GM19455 (cell line): ENCODE measurements at regions not wholly inside any gene's neighbourhood (a gene's known extent, or its start where the extent isn't known, plus 50 kb on each side); places are given as distances from the start of the nearest gene placed in this dataset.

Source experiments
- ATAC-seq: cut with Tn5 transposase; IDR thresholded peaks from one replicate; pipeline ENCODE4 v1.9.1; 2021; ENCODE audit not compliant: unreplicated experiment

DNA sequence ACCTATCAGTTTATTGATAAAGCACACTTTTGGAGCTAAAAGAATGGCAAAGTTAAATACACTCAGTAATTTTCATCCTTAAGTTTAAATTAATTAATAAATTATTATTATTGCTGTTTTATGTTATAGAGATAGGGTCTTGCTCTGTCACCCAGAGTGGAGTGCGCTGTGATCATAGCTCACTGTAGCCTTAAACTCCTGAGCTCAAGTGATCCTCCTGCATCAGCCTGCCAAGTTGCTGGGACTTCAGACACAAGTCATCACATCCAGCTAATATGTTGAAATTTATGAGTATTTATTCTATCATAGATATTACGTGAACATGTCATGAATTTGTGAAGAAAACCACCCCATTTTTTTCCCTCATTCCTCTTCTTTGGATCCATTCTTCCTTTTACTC lies 64.2 kb downstream of the GJA1 start:
- ATAC-seq = no peak

DNA sequence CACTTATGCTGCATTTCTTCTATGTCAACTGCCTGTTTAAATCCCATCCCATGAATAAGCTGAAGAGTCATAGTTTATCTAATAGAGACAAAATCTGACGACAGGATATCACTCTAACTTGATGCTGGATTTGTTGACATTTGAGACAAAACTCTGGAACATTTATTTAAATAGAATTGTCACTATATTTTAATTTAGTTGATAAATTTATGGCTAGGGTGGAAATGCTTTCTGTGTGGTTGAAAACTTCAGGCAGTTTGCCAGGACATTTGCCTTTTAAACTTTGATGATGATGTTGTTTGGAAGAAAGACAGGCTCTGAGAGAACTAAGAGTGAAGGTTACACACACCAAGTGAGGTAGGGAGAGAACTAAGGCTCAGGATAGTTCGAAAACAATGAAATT lies 68.1 kb downstream of the GJA1 start:
- ATAC-seq = no peak

DNA sequence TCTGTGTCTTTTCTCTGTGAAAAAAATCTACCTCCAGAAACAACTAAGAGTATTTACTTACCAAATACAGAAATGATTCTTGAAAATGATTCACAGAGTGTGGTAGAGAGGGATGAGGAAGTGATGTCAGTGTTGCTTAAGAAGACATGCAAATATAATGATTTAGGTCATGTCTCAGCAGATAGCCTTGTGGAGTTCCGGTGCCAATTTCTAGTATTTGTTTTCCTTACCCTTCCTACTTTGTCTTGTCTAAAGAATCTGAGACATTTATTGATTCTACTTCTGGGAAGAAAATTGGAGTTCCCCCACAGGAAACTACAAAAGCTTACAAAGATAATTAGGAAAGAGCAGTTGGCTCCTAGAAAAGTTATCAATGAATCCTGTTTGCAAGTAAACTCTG lies 68.8 kb downstream of the GJA1 start:
- ATAC-seq = no peak

DNA sequence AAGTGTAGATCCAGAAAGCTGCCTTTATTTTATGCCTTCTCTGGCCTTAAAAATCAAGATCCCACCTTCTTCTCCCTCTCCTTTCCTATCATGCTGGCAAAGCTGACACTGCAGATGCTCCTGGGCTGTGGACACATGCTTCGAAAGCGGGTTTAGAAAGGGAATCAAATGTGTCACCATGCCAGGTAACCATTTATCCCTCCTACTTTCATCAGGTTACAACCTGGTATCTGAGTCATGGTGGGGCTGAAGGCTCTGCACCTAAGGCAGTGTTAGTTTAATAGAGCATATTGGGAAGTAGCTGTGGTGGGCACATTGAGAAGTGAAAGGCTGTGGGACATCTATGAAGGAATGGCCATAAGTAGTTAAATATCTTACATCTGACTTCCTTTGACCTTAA lies 69.8 kb downstream of the GJA1 start:
- ATAC-seq = no peak

DNA sequence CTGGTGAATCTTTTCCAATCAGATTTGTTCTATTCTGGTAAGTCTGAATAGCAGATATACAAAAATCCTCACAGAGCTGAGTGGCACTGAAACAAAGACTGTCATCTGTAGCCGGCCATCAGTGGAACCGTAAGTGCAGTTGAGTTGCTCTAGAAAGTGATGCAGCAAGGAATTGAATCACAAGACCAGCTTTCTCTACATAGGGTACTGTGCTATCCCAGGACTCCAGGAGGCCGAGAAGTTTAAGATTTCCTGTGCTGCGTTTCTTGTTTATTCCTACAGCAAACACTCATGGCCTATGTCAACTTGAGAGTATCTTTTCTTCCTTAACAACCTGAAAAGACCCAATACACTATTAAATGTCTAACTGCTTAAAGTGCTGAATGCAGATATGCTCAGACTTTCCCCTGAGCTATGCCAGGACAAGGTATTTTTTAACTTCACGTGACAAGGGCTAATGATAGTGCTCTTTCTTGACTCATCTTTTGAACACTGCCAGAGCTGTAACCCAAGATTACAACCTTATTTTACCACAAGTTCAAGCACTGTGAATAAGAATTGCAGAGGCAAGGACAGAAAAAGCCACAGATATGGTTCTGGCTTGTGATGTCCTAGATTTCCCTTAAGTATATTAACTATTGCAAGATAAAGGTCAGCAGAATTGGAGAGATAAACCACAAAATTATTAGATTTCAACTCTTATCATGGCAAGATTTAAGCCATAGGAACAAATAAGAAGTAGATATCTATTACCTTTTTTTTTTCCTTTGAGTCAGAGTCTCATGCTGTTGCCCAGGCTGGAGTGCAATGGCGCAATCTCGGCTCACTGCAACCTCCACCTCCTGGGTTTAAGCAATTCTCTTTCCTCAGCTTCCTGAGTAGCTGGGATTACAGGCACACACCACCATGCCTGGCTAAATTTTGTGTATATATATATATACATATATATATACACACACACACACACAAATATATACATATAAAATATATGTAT lies 71.6 kb downstream of the GJA1 start:
- ATAC-seq = no peak

DNA sequence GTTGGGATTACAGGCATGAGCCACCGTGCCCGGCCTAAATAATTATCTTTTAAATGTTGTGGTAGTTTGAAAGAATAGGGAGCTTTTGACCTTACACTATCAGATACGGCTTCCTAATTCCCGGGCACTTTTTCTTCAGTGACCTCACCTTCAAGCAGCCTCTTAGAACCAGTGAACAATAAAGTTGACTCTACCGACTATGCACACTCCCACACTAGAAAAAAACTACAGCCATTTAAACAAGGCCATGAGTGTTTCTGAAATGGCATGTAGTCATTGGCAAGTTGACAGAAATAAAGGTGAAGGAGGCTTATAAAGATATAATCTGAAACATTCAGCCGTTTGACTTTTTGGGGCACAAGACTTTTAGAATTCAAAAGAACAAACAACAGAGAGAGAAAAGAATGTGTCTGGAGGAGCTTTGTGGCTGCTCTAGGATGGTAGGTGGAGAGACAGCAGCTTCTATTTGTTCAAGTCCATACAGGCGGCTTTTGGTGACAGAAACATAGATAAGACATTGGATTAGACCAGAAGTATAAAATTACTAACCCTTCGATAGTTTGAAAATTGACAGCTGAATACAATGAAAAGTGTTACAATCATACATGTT lies 75.2 kb downstream of the GJA1 start:
- no peak for ATAC-seq

DNA sequence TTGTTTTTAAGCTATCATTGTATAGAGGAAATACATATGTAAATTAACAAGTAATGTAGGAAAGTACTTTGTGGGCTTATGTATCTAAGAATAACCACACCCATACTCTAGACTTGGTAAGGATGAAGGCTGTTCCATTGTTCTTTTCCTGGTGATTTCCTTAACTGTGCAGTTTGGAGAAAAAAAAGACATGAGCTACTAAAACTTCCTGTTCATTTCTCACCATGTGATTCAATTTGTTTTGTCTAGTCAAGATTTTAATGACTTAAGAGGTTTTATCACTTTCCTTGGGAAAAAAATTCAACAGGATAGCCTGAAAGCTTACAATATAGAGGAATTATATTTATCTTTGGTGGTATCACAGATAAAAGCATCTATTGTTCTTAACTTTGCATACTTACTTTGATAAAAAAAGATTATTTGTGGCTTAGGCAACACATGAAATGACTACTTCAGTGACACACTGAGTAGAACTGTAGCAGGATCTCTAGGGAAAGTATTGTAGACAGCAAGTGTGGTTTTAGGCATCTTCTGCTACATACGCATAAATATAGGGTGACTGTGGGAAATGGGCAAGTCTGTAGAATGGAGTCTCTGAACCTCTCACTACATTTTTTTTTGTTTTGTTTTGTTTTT lies 80.3 kb downstream of the GJA1 start:
- no peak for ATAC-seq

DNA sequence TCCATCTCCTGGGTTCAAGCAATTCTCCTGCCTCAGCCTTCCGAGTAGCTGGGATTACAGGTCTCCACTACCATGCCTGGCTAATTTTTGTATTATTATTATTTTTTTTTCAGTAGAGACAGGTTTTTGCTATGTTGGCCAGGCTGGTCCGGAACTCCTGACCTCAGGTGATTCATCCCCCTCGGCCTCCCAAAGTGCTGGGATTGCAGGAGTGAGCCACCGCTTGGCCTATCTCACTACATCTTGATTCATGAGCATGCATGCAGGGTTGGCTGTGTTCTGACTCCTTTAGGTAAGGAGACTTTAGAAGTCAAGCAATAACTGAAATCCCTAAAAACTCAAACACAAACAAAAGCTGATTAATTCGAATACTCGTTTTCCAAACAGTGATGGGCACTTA lies 80.9 kb downstream of the GJA1 start:
- no peak for ATAC-seq

DNA sequence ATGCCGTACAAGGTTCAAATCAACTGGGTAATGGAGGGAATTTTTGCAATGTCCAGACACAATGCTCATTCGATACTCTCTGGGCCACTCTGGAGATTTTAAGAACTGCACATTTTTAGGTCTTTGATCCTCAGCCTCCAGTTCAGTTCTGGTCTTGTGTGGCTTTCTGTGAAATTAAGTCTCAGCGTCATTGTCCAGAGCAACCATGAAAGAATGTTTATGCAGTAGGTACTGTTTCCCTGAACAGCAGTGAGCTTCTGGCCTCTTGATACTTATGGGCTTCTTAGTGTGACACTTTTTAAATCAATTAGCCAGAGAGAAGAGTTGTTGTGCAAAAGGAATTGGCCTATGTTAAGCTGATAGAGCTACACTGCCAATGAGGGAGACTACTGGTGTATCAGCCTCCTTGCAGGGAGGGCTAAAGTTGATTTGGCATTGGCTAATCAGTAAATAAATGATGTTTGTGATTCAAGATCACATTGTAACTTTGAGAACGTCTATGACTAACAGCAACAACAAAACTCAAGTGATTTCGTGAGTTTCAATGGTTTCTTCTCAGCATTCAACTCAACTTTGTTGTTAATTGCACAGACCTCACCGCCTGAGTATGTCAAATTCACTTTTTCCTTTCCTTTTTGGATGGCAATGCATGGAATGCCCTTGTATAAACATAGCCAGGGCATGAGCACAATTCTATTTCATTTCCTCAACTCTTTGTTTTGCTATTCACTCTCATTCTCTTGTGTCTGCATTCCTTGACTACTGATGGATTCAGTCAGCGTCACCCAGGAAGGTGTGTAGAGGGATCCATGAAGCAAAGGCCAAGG lies 85.1 kb downstream of the GJA1 start:
- no peak for ATAC-seq

DNA sequence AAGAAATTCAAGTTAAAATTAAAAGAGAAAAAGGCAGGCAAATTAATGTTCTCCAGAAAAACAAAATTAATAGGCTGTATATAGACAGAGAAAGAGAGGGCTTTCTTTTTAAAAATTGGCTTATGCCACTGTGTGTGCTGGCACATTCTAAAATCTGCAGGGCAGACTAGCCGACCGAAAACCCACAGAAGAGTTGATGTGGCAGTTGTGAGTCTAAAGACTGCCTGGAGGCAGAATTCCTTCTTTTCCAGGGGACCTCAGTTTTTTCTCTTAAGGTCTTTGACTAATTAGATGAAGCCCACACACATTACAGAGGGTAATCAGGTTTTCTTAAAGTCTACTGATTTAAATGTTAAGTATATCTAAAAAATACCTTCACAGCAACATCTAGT lies 85.7 kb downstream of the GJA1 start:
- no peak for ATAC-seq

DNA sequence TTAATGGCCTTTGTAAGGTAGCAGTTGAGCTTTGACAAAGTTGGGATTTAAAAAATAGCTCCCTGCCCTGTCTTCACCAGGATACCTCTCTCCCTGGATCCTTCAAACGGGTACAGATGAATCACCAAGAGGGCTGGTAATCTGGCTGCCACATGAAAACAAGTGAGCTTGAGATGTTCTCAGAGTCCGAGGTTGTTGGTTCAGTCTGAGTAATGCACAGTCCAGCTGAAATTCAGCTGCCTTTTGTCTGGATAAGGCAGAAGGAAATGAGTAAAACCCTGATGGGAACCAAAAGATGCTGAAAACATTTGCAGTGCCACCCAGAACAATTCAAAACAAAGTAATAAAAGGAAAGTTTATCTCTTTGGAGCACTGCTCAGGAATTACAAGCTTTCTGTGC lies 86.8 kb downstream of the GJA1 start:
- ATAC-seq = no peak

DNA sequence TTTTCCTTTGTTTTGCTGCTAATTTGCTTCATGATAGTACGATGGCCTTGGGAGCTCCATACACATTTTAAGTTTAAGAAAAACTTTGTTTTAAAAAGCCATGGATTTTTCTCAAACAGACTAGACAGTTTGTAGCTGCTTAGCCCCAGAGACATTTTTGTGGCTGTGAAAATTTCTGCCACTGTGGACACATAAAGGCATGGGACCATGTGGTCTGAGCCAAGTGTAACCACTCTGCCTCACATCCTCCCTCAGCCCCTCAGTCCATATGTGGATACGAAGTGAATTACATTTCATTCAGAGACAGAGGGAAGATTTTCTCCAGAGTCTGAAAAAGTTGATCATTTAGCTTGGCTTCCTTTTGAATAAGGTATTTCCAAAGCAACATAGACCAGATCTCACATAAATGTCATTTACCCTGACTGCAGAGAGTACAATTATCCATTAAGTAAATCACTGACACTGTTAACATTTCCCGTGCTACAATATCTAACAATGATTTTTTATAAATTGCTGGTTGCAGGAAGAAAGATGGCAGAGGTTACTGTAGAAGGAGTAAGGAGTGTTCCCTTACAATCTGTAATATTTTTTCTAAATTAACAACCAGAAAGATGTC lies 87.4 kb downstream of the GJA1 start:
- ATAC-seq = no peak

DNA sequence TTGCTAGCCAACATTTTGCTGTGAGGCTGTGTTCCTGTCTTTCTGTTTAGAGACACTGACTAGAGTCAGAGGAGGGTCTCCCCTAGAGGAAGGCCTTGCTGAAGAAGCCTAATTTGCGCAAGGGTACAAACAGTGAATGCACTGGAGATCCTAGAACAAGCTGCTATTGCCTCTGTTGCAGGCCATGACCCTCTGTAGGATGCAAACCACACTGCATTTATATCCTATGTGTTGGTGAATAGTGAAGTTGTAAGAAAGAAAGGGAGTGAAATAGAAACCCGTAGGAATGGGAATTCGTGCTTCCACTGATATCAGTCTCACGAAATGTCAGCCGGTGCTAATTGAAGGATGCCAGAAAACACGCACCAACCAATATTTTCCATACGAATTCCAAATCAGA lies 88.2 kb downstream of the GJA1 start:
- no peak for ATAC-seq

DNA sequence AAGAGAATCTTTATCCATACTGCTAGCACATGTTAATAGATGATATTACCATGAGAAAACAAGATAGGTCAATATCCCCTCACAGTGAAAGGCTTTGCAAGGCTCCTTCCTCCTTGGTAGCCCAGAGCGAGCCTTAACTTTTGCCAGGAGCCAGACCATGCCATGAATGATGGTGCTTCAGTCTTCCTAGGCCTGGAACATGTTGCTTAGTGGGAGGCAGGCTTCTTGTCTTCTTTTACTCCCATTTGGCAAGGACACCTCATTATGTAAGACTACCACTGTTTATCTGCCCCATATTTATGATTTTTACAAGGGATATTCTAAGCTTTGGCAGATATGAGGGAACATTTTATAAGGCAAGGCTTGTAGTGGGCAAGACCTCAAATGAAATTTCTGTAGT lies 90.8 kb downstream of the GJA1 start:
- ATAC-seq = no peak

DNA sequence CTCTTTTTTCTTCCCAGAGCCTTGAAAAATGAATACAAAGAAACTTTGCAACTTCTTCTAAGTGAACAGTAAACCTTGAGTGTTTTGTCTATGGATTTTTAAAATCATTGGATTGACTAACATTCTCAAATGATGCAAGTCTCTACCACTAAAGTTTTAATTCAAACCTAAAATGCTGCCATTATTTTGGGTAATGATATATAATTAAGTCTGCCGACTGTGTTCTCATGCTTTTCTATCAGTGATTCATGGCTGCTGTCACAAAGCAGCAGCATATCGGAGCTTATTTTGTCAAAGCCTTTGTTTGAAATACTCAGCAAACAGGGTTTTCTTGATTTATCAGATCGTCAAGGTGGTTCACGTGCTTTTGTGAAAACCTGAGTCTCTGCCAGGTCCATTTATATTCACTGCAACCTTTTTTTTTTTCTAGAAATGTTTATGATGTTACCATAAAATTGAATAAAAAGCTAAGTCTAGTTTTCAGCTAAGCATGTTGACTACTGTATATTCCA lies 96.3 kb downstream of the GJA1 start:
- no peak for ATAC-seq

DNA sequence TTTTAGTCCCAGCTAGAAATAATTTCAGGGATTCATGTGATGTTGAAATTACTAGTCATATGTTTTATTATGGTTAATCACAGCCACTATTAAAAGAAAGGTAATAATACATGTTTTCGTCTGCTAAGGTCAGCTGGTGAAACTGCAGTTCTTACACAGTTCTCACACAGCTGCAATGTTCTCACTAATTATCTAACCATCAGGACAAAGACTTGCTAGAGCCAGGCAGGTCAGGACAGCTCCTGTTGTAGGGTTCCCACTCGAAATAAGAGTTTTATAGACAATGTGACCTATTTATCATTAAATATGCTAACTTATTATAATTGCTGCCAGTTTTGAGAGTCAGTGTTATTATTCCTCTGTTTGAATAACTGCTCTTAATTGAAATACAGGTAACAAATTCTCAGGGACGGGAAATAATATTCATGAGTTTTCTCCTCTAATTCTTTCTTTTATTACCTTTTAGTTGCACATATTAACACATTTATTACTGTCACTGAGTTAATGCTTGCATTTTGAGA lies 97.9 kb downstream of the GJA1 start:
- ATAC-seq = no peak

DNA sequence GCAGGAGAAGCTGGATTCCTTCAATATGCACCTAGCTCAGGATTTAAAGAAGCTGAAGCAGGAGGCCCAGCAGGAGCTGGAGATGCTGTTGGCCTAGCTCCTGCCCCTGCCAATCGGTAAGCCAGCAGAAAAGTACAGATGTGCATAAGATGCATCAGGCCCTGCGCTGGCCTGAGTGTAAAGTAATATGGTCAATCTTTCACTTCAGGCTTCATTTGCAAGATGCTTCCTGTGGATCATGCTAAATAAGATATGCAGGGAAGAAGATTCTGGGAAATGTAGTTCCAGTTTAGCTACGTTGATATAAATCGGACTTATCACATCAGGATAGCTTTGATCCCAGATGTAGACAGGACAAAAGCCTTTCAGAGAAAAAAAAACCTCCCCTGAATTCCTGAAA lies 100.3 kb downstream of the GJA1 start:
- ATAC-seq = no peak

DNA sequence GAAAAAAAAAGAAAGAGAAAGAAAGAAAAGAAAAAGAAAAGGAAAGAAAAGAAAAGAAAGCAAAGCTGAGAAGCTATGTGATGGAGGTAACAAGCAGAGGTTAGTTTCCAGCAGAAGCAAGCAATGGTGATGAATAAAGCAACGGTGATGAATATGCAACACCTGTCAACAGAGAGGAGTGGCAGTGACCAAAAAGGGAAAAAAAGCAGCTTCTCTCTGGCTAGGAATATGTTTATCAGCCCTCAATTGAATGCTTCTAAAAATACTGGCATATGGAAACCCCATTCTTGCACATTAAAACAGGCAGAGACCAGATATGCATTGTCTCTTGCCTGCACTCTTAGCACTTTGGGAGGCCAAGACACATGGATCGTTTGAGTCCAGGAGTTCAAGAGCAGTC lies 100.9 kb downstream of the GJA1 start:
- no peak for ATAC-seq

DNA sequence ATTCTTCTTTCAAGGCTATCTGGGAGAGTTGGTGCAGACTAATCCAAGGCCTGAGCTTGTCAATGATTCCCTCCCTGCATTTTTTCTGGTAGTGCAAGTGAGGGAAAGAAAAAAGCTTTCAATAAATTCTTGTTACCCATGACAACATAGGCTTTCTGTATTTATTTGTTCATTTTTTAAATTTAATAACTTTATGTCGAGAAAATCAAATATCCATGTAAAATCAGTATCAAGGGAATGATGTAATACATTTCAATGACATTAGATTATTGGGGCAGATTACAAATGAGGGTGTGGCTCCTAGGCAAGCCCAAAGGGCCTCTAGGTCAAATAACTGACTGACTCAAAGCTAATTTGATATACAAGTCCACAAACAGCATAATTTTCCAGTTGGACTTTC lies 104.0 kb downstream of the GJA1 start:
- no peak for ATAC-seq

DNA sequence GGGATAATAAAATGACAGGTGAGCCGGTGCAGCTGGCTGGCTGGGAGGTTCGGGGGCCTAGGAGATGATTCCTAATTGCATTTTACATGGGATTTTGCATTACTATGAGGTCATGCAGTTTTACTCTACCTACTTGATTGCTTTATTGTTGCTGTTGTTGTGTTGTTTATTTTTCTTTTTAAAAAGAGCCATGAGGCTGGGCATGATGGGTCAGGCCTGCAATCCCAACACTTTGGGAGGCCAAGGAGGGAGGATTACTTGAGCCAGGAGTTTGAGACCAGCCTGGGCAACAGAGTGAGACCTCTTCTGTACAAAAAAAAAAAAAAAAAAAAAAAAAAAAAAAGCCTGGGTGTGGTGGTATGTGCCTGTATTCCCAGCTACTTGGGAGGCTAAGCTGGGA lies 104.8 kb downstream of the GJA1 start:
- no peak for ATAC-seq
